ENCODE measurements at regions not wholly inside any gene's neighbourhood (a gene's known extent, or its start where the extent isn't known, plus 50 kb on each side); places are given as distances from the start of the nearest gene placed in this dataset.

DNA sequence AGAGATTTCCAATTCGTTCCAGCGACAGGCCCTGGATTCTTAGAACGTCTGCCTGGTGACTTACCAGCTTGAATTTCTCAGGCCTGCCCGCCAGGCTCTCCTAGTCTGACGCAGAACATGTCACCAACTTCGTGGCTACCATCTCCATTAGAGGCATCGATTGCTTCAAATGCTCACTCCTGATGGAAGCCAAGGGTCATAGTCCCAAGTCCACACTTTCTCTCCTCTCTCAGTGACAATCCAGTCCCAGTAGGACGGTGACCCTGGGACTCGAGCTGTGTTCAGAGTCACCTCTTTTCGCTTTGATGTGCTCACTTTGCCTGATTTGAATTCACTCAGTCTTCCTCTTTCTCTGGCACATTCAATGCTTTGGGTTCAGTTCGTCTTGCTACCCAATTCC lies 94.8 kb downstream of the GADD45G start:
- TF ChIP-seq CTCF (IDR thresholded peaks at IDR 0.05) (no peak), POLR2A (IDR thresholded peaks at IDR 0.05) (no peak)
